GM20000 (cell line): ENCODE measurements at regions not wholly inside any gene's neighbourhood (a gene's known extent, or its start where the extent isn't known, plus 50 kb on each side); places are given as distances from the start of the nearest gene placed in this dataset.
"Not testable (repeated sequence)": the region's sequence is repeated elsewhere in the genome, so short reads cannot be mapped to it uniquely, and the experiment has no call there.

Experiments used
- DNase-seq: peaks from one replicate; pipeline ENCODE4 v3.0.0; 2012; ENCODE audit warnings: low spot score
- TF ChIP-seq, protein P1 (sequence below): IDR thresholded peaks from 2 replicates; pipeline ENCODE4 v1.5.1; 2012; ENCODE audit warnings: mild to moderate bottlenecking, control low read depth; ENCODE audit errors: extremely low read depth, missing control alignments

- DNase-seq, result no peak
- TF ChIP-seq, protein P1, sequence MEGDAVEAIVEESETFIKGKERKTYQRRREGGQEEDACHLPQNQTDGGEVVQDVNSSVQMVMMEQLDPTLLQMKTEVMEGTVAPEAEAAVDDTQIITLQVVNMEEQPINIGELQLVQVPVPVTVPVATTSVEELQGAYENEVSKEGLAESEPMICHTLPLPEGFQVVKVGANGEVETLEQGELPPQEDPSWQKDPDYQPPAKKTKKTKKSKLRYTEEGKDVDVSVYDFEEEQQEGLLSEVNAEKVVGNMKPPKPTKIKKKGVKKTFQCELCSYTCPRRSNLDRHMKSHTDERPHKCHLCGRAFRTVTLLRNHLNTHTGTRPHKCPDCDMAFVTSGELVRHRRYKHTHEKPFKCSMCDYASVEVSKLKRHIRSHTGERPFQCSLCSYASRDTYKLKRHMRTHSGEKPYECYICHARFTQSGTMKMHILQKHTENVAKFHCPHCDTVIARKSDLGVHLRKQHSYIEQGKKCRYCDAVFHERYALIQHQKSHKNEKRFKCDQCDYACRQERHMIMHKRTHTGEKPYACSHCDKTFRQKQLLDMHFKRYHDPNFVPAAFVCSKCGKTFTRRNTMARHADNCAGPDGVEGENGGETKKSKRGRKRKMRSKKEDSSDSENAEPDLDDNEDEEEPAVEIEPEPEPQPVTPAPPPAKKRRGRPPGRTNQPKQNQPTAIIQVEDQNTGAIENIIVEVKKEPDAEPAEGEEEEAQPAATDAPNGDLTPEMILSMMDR, result no peak
Measured at GRCh38 chr21:27975514-27975913, 1008.6 kb upstream of the ADAMTS5 start.

DNA sequence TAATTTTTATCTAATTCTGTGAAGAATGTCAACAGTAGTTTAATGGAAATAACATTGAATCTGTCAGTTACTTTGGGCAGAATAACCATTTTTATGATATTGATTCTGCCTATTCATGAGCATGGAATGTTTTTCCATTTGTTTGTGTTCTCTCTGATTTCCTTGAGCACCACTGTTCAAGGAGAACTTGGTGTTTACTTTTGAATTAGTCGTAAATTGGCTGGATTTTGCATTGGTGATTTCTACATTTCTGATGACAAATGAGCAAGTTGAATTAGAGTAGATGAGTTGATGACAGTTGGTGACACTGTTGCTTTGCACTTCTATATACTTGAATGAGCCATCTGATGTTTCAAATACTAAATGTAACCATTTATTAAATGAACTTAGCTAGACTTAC is 1007.3 kb upstream of the ADAMTS5 start:
- DNase-seq, result not testable (repeated sequence)

DNA sequence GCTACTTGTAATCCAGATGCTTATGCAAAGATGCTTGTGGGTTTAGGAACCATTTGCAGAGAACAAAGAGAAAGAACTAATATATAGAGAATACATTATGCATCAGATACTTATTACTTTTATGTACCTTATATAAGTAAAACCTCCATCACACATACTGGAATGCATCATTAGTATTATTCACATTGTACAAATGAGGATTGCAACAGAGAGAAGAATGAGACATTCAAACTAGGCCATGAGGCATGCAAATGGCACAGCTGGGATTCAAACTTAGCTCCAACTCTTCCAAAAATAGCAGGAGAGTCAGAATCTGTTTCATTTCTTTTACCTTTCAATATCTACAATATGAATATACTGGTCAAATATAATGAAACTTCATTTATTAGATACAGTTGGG is 1001.4 kb upstream of the ADAMTS5 start:
- not testable (repeated sequence) for DNase-seq

- DNase-seq, result no peak
- TF ChIP-seq, protein P1, result no peak
Measured at GRCh38 chr21:27954543-27955165, 987.8 kb upstream of the ADAMTS5 start.

- no peak for DNase-seq
- TF ChIP-seq, protein P1, result no peak
Measured at GRCh38 chr21:27953340-27954045, 986.6 kb upstream of the ADAMTS5 start.

DNA sequence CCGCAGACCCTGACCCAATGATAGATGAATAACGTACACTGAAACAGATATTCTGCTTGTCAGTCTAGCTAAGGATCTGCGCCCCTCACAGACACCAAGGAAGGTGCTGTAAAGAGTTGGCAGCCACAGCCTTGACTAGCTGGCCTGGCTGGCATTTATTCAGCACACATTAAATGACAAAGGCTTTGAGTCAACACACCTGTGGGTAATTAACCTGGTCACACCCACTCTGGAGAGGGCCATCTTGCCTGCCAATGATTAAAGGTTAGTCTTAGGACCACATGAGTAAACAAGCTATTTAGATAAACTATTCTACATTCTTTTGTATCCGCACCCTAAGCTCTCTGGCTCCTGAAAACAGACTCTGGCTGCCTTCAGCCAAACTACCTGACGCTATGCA is 982.2 kb upstream of the ADAMTS5 start:
- DNase-seq, result not testable (repeated sequence)

GRCh38 chr21:27930108-27930767 is 963.4 kb upstream of the ADAMTS5 start:
- DNase-seq, result not testable (repeated sequence)

- DNase-seq, result not testable (repeated sequence)
Measured at GRCh38 chr21:27929179-27929578, 962.3 kb upstream of the ADAMTS5 start.

- not testable (repeated sequence) for DNase-seq
Measured at GRCh38 chr21:27928534-27929115, 961.7 kb upstream of the ADAMTS5 start.

- DNase-seq, result not testable (repeated sequence)
Measured at GRCh38 chr21:27921421-27921820, 954.5 kb upstream of the ADAMTS5 start.

GRCh38 chr21:27917966-27918365 is 951.1 kb upstream of the ADAMTS5 start:
- not testable (repeated sequence) for DNase-seq

- not testable (repeated sequence) for DNase-seq
Measured at GRCh38 chr21:27916326-27916725, 949.4 kb upstream of the ADAMTS5 start.

GRCh38 chr21:27912133-27912532 is 945.2 kb upstream of the ADAMTS5 start:
- not testable (repeated sequence) for DNase-seq

- DNase-seq, result not testable (repeated sequence)
Measured at GRCh38 chr21:27909487-27909886, 942.6 kb upstream of the ADAMTS5 start.

DNA sequence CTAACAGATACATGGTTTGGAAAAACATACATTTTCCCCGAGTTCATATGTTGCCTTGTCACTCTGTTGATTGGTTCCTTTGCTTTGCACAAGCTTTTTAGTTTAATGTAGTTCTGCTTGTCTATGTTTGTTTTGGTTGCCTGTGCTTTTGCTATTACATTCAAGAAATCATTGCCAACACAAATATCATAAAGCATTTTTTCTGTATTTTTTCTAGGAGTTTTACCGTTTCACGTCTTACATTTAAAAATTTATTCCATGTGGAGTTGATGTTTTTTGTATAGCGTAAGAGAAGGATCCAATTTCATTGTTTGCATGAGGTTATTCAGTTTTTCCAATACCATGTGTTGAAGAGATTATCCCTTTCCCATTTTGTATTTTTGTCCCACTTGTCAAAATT is 941.9 kb upstream of the ADAMTS5 start:
- not testable (repeated sequence) for DNase-seq

GRCh38 chr21:27902904-27903303 is 936.0 kb upstream of the ADAMTS5 start:
- DNase-seq, result not testable (repeated sequence)

DNA sequence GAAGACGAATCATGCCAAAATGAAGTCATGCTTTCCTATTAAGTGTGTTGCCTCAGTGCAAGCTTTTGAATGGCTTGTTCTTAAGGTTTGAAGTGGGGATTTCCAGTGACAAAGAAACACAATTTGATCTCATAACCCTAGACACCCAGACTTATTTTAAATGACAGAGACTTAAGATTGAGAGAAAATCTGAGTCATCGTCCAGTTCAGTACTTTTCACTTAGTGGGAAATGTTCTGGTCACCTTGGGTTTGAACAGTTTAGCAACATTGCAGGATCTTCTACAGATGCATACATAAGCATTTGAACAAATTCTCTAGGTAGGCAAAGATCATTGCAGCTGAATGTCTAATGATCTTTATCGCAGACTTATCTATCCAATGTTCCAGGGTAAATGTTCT is 926.7 kb upstream of the ADAMTS5 start:
- DNase-seq, result not testable (repeated sequence)

DNA sequence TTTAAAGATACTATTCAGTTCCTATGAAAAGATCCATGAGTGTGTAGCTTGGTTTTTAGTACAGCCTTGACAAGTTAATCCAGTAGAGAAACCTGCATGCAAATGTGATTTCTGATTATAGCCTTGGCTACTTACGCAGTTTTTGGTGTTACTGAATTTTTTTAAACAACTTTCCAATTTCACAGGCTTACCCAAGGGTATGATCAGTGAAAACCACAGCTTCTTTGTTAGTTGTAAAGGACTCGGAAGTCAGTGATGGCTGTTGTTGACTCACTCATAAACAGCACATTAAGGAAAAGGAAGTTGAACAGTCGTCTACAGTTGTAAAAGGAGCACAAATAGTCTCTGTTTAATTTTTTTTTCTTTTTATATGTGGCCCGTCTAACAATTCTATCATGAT is 924.6 kb upstream of the ADAMTS5 start:
- DNase-seq, result not testable (repeated sequence)
